ENCODE measurements at regions not wholly inside any gene's neighbourhood (a gene's known extent, or its start where the extent isn't known, plus 50 kb on each side); places are given as distances from the start of the nearest gene placed in this dataset.
"Not testable (repeated sequence)": the region's sequence is repeated elsewhere in the genome, so short reads cannot be mapped to it uniquely, and the experiment has no call there.

DNA sequence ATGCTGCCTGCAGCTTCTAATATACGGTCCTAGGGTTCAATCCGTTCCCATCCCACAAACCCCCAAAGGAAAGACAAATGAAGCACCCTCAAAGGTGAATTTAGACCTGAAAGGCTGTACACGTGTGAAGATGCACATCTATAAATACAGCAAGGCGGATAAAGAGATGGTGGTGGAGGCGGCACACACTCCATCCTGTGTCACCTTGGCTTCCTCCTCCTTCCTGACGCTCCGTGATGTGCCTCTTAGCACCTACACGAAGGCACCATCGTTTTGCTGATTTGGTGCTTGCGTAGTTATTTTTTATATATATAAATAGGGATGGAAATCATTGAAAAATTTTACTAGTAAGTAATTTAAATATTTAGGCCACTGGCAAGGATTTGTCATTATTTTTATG is 359.4 kb downstream of the NPHP4 start:
- DNase-seq (ENCODE audit: low spot score): no peak

GRCh38 chr1:5632224-5632623 is 360.0 kb downstream of the NPHP4 start:
- DNase-seq (ENCODE audit: low spot score): no peak

- DNase-seq (ENCODE audit: low spot score): no peak
These were observed 363.8 kb downstream of the NPHP4 start for GRCh38 chr1:5628416-5628815.

GRCh38 chr1:5623399-5623798 is 368.8 kb downstream of the NPHP4 start:
- DNase-seq (ENCODE audit: low spot score): no peak

GRCh38 chr1:5622412-5622811 is 369.8 kb downstream of the NPHP4 start:
- no peak for DNase-seq (ENCODE audit: low spot score)

- DNase-seq (ENCODE audit: low spot score): no peak
These were observed 370.5 kb downstream of the NPHP4 start for GRCh38 chr1:5621692-5622091.

GRCh38 chr1:5620997-5621396 is 371.2 kb downstream of the NPHP4 start:
- DNase-seq (ENCODE audit: low spot score): no peak

- DNase-seq (ENCODE audit: low spot score): no peak
These were observed 371.8 kb downstream of the NPHP4 start for GRCh38 chr1:5620418-5620817.

DNA sequence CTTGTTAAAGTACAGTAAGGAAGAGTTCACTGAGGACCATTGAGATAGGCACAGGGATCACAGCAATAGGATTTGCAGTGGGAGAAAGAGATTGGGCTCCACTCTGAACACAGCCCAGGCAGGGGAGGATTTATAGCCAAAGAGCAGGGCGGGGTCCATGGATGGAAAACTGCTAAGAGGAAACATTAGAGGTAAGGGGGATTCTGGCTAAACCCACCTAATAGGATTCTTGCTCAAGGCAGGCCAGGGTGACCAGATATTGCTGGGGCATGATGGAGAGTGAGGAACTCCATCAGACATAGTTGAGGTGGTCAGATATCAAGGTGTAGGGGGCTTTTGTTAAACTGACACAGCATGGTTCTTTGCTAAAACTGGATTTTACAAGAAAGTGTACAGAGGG is 372.8 kb downstream of the NPHP4 start:
- no peak for DNase-seq (ENCODE audit: low spot score)

DNA sequence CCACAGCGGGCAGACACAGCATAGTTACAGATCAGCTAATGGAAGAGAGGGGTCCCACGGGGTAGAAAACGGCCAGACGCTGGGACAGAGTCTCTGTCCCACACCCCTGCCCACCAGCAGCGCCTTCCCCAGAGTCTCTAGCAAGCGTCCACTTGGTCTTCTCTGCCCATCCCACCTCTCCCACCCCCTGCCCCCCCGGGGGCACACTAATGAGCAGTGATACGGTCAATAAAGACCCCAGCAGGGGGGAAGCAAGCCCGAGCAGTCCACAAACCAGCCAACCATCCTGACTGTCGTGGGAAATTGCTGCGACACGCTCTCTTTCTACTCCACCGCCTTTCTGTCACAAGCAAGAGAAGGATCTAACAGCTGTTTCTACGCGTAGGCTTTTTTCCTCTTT is 374.7 kb downstream of the NPHP4 start:
- no peak for DNase-seq (ENCODE audit: low spot score)

GRCh38 chr1:5617179-5617520 is 375.1 kb downstream of the NPHP4 start:
- DNase-seq (ENCODE audit: low spot score): no peak

DNA sequence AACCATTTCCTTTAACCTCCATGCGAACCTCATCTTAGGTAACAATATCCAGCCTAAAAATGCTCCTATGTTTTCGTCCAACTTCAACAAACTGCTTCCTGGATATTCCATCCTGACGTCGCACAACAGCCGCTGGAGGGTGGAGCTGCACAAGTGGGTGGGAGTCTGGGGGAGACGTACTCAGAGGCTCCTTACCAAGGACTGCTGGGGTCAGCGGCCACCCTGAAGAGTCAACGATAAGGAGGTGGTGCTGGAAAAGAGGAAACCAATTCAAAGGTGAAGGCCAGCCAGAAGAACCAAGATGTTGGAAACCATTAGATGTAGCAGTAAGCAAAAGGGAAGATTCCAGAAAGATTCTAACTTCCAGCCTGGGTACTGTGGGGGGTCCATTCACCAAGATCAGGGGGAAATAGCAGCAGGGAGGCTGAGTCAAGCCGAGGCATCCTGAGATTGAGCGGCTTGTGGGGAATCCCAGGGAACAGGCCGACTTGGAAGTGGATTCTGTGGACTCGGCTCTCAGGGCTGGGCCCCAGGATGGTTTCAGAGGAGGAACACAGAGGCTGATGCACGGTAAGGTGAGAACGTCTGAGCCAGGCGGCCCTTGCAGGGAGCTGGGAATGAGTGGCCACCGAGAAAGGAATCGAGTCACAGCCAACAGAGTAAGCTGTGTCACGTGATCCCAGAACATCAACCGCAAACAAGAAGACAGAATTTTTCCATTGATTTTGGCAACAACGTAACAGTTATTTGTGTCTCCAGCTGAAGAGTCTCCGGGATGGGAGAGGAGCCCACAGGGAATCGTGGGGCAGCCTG is 375.7 kb downstream of the NPHP4 start:
- DNase-seq (ENCODE audit: low spot score): no peak

DNA sequence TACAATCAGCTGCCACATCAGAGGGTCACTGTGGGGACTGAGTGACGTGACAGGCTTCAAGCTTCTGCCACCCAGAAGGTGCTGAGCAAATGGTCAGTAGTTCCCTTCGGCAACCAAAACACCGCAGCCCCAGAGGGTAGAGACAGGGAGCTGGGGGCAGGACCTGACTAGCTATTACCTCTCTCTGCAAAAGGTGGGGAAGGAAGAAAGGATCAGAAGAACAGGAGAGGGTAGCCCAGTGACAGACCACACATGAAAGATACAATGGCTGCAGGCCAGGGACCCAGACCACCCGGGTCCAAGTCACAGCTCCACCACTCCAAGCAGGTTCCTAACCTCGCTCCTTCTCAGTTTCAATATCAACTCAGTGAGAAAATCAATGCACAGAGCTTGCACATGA is 377.1 kb downstream of the NPHP4 start:
- no peak for DNase-seq (ENCODE audit: low spot score)

- DNase-seq (ENCODE audit: low spot score): no peak
These were observed 378.3 kb downstream of the NPHP4 start for GRCh38 chr1:5613900-5614299.

DNA sequence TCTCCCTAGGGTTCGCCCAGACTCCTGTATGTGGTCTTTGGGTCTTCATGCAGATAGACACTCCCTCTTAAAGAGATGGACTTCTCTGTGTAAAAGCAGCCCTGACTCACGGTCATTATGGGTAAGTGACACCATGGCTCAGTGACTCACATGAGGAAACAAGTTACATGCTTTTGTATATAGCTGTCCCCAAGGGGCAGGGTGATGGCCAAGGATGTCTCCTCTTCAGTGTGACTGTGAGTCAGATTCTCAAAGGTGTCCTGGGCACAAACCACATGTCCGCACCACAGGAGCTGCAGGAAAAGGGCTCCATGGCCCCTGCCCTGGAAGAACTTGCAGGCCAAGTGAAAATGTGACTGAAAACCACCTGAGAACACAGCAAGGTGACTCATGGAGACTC is 380.4 kb downstream of the NPHP4 start:
- no peak for DNase-seq (ENCODE audit: low spot score)

- DNase-seq (ENCODE audit: low spot score): no peak
These were observed 380.8 kb downstream of the NPHP4 start for GRCh38 chr1:5611431-5611830.

GRCh38 chr1:5610432-5610831 is 381.8 kb downstream of the NPHP4 start:
- DNase-seq (ENCODE audit: low spot score): no peak

DNA sequence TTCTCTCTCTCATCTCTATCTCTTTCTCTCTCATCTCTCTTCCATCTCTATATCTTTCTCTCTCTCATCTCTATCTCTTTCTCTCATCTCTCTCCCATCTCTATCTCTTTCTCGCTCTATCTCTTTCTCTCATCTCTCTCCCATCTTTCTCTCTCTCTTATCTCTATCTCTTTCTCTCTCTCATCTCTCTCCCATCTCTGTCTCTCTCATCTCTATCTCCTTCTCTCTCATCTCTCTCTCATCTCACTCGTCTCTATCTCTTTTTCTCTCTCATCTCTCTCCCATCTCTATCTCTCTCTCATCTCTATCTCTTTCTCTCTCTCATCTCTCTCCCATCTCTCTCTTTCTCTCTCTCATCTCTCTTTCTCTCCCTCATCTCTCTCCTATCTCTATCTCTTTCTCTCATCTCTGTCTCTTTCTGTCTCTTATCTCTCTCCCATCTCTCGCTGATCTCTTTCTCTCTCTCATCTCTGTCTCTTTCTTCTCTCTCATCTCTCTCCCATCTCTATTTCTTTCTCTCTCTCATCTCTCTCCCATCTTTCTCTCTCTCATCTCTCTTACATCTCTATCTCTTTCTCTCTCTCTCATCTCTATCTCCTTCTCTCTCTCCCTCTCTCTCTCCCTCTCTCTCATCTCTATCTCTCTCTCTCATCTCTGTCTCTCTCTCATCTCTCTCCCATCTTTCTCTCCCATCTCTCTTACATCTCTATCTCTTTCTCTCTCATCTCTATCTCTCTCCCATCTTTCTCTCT is 388.7 kb downstream of the NPHP4 start:
- no peak for DNase-seq (ENCODE audit: low spot score)

GRCh38 chr1:5602718-5603117 is 389.5 kb downstream of the NPHP4 start:
- not testable (repeated sequence) for DNase-seq (ENCODE audit: low spot score)

GRCh38 chr1:5601516-5601915 is 390.7 kb downstream of the NPHP4 start:
- DNase-seq (ENCODE audit: low spot score): no peak

DNA sequence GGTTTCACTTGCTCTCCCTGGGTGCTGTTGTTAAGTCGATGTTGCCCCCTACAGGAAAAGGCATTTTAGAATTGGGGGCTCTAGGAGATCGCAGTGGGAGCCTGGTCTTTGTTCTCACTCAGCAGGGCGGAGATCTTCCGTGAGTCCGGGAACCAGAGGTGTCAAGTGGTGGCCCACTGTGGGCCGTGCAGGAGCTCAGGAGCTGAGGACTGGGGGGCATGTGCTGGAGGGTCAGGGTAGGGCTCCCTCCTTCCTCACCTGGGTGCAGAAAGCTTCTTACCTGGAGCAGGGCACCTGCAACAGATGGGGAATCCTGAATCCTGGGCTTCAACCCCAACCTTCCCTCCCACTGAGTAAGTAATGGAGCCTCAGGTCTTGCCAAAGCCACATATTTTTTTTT is 392.7 kb downstream of the NPHP4 start:
- DNase-seq (ENCODE audit: low spot score): no peak

DNA sequence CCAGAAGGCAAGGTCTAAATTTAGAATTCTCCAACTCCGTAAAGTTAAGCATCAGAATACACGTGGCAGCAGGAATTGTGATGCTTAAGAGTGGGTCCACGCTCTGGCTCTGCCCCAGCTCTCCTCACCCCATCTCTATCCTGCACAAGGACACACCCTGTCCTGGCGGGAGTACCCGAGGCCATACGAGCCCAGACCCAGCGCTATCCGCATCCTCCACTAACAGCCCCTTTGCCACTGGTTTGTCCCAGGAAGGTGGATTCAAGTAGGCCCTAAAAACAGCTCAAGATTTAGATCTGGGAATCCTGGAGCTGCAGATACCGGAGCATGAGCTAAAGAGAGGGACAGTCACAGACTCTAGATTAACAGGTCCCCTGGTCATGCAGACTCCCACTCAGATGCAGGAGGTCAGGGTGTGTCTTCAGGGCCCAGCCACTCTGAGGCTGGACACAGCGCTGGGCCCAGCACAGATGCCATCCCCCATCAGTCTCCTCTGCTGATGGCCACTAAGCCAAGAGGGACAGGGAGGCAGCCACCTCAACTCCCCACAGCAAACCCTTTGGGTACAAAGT is 393.3 kb downstream of the NPHP4 start:
- no peak for DNase-seq (ENCODE audit: low spot score)

Measured in hematopoietic multipotent progenitor cell treated with erythropoietin and hydrocortisone succinate and interleukin-3 and kit ligand, for 17 days (in vitro differentiated cells).